IMR-90 (cell line): ENCODE measurements at regions not wholly inside any gene's neighbourhood (a gene's known extent, or its start where the extent isn't known, plus 50 kb on each side); places are given as distances from the start of the nearest gene placed in this dataset.

Experiments used
- ATAC-seq: fragments of 200-7000 bp; cut with Tn5 transposase; 2 replicates; pipeline ENCODE4 v1.9.1; 2020; ENCODE audit warnings: low read depth, mild to moderate bottlenecking, moderate library complexity
- BruUV-seq: library from RNA; stranded (reverse); fragments of 400-500 nt; replicated peaks from 2 replicates; lab custom pipeline; 2021; lab: Mats Ljungman, UMichigan
- CTCF ChIA-PET: fragments of 300-600 bp; formaldehyde crosslinking; extraction: SDS; loops from one replicate; lab custom pipeline; 2021; ENCODE audit warnings: antibody characterized with exemption; lab: Yijun Ruan, JAX
- POLR2A ChIA-PET: fragments of 300-600 bp; sonication (Branson Sonifier 250); formaldehyde crosslinking; loops from one replicate; lab custom pipeline; 2022; ENCODE audit warnings: antibody characterized with exemption; ENCODE audit not compliant: unreplicated experiment; lab: Charles Lee
- DNase-seq: peaks from one replicate; pipeline ENCODE4 v3.0.0; 2013
- H2AFZ ChIP-seq: replicated peaks from 2 replicates; pipeline ENCODE3; 2013; ENCODE audit warnings: low read length, mild to moderate bottlenecking; ENCODE audit not compliant: poor library complexity
- H2AK5ac ChIP-seq: 2 replicates; pipeline ENCODE4 v1.6.1; 2013; ENCODE audit warnings: low read depth, low read length, inconsistent platforms
- H2AK9ac ChIP-seq: replicated peaks from 2 replicates; pipeline ENCODE3; 2013; ENCODE audit warnings: mild to moderate bottlenecking, low read depth, low read length, moderate library complexity; ENCODE audit not compliant: poor library complexity
- H2BK120ac ChIP-seq: 2 replicates; pipeline ENCODE4 v1.6.1; 2013; ENCODE audit warnings: low read depth, low read length, inconsistent platforms
- H2BK15ac ChIP-seq: 3 replicates; pipeline ENCODE4 v1.6.1; 2013; ENCODE audit warnings: low read depth, low read length, inconsistent platforms
- H2BK20ac ChIP-seq: 2 replicates; pipeline ENCODE4 v1.6.1; 2013; ENCODE audit warnings: low read depth, mild to moderate bottlenecking, inconsistent platforms, low read length, moderate library complexity
- H2BK5ac ChIP-seq: 2 replicates; pipeline ENCODE4 v1.6.1; 2013; ENCODE audit warnings: mild to moderate bottlenecking, low read depth, low read length, inconsistent platforms; ENCODE audit not compliant: poor library complexity, severe bottlenecking
- H3K14ac ChIP-seq: replicated peaks from 2 replicates; pipeline ENCODE4 v1.6.1; 2013; ENCODE audit warnings: low read depth, low read length, inconsistent platforms
- H3K18ac ChIP-seq: 2 replicates; pipeline ENCODE4 v1.6.1; 2013; ENCODE audit warnings: low read depth, low read length, control low read depth
- H3K23ac ChIP-seq: 2 replicates; pipeline ENCODE4 v1.6.1; 2013; ENCODE audit warnings: low read depth, low read length, inconsistent platforms
- H3K27ac ChIP-seq: 2 replicates; pipeline ENCODE4 v1.5.1; 2013; ENCODE audit warnings: mild to moderate bottlenecking, control low read depth, low read length; ENCODE audit not compliant: insufficient read depth
- H3K27me3 ChIP-seq: 2 replicates; pipeline ENCODE4 v1.6.1; 2013; ENCODE audit warnings: low read length; ENCODE audit not compliant: control insufficient read depth, insufficient read depth
- H3K36me3 ChIP-seq: 2 replicates; pipeline ENCODE4 v1.6.1; 2013; ENCODE audit warnings: low read length, mixed read lengths; ENCODE audit not compliant: control insufficient read depth, insufficient read depth
- H3K4ac ChIP-seq: 2 replicates; pipeline ENCODE4 v1.6.1; 2013; ENCODE audit warnings: low read depth, low read length, inconsistent platforms
- H3K4me1 ChIP-seq: 2 replicates; pipeline ENCODE4 v1.6.1; 2013; ENCODE audit warnings: low read length, mixed read lengths; ENCODE audit not compliant: control insufficient read depth, insufficient read depth
- H3K4me2 ChIP-seq: 2 replicates; pipeline ENCODE4 v1.6.1; 2013; ENCODE audit warnings: low read depth, mild to moderate bottlenecking, control low read depth, low read length, moderate library complexity
- H3K4me3 ChIP-seq: 2 replicates; pipeline ENCODE4 v1.5.1; 2013; ENCODE audit warnings: low read depth, mild to moderate bottlenecking, control low read depth, low read length, moderate library complexity; ENCODE audit not compliant: insufficient read depth
- H3K56ac ChIP-seq: 2 replicates; pipeline ENCODE4 v1.6.1; 2013; ENCODE audit warnings: low read length, inconsistent platforms; ENCODE audit not compliant: insufficient read depth; ENCODE audit errors: extremely low read depth
- H3K79me1 ChIP-seq, 2 experiments: 2 replicates each; pipeline ENCODE4 v1.6.1; 2013; ENCODE audit warnings: low read length in 2 of 2, inconsistent platforms in 1 of 2, low read depth in 1 of 2
- H3K9ac ChIP-seq: 2 replicates; pipeline ENCODE4 v1.6.1; 2013; ENCODE audit warnings: low read depth, low read length, control low read depth
- H3K9me1 ChIP-seq: 2 replicates; pipeline ENCODE4 v1.6.1; 2013; ENCODE audit warnings: low read length, inconsistent platforms; ENCODE audit not compliant: insufficient read depth
- H3K9me3 ChIP-seq: 2 replicates; pipeline ENCODE4 v1.6.1; 2013; ENCODE audit warnings: low read length; ENCODE audit not compliant: control insufficient read depth, insufficient read depth
- H4K20me1 ChIP-seq: 2 replicates; pipeline ENCODE4 v1.6.1; 2013; ENCODE audit warnings: low read length, inconsistent platforms; ENCODE audit not compliant: insufficient read depth
- H4K5ac ChIP-seq: 2 replicates; pipeline ENCODE4 v1.6.1; 2013; ENCODE audit warnings: mild to moderate bottlenecking, low read depth, low read length, control low read depth
- H4K8ac ChIP-seq, 2 experiments: 2 replicates each; pipeline ENCODE4 v1.6.1; 2013; ENCODE audit warnings: low read depth in 2 of 2, low read length in 2 of 2, control low read depth in 1 of 2, inconsistent platforms in 1 of 2
- H4K91ac ChIP-seq: 2 replicates; pipeline ENCODE4 v1.6.1; 2013; ENCODE audit warnings: low read depth, low read length, inconsistent platforms; ENCODE audit not compliant: insufficient read depth
- RAD21 ChIP-seq: IDR thresholded peaks from 2 replicates; pipeline ENCODE4 v1.6.1; 2012; ENCODE audit warnings: low read length, improper control_type of control experiment
- RCOR1 ChIP-seq: IDR thresholded peaks from 2 replicates; pipeline ENCODE4 v1.6.1; 2012; ENCODE audit warnings: mild to moderate bottlenecking, low read length, improper control_type of control experiment; ENCODE audit not compliant: insufficient replicate concordance
- RFX5 ChIP-seq: IDR thresholded peaks from 2 replicates; pipeline ENCODE4 v1.8.0; 2012; ENCODE audit warnings: low read depth, mild to moderate bottlenecking, low read length, moderate library complexity
- SMC3 ChIP-seq: fragments of 150-350 bp; IDR thresholded peaks from 2 replicates; pipeline ENCODE4 v1.6.1; 2016; ENCODE audit warnings: low read depth, mild to moderate bottlenecking, antibody characterized with exemption, low read length, moderate library complexity
- WGBS, 2 experiments: methylation state at CpG; one replicate each; pipeline versions ENCODE4 v1.1.5 to v1.1.7; 2013; ENCODE audit warnings: missing lambda C conversion rate in 2 of 2; ENCODE audit not compliant: insufficient read length in 1 of 2; ENCODE audit errors: extremely low coverage in 2 of 2; 5-methylcytosine and 5-hydroxymethylcytosine counted together
- dilution Hi-C: fragments of 300-500 bp; cut with HindIII; formaldehyde crosslinking; loops from one replicate; pipeline ENCODE4 v1.14.3; 2018; ENCODE audit warnings: low sequenced_read_pairs; ENCODE audit not compliant: unreplicated experiment
- in situ Hi-C: fragments of 300-500 bp; cut with MboI; formaldehyde crosslinking; loops from 3 replicates; pipeline ENCODE4 v1.14.3; 2019; ENCODE audit warnings: low sequenced_read_pairs, inconsistent platforms, mixed read lengths
- intact Hi-C: fragments of 100-400 bp; cut with micrococcal nuclease; formaldehyde crosslinking; loops from 2 replicates; pipeline ENCODE4 v1.10.0; 2022
- TF ChIP-seq, protein P1 (sequence below): fragments of 150-350 bp; IDR thresholded peaks from 2 replicates; pipeline ENCODE4 v1.6.1; 2017; ENCODE audit warnings: mild to moderate bottlenecking, antibody characterized with exemption, low read length, low read depth
- TF ChIP-seq, protein P2 (sequence below): conservative IDR thresholded peaks from 2 replicates; pipeline ENCODE4 v1.5.1; 2012; ENCODE audit warnings: mild to moderate bottlenecking, low read depth, low read length, improper control_type of control experiment

DNA sequence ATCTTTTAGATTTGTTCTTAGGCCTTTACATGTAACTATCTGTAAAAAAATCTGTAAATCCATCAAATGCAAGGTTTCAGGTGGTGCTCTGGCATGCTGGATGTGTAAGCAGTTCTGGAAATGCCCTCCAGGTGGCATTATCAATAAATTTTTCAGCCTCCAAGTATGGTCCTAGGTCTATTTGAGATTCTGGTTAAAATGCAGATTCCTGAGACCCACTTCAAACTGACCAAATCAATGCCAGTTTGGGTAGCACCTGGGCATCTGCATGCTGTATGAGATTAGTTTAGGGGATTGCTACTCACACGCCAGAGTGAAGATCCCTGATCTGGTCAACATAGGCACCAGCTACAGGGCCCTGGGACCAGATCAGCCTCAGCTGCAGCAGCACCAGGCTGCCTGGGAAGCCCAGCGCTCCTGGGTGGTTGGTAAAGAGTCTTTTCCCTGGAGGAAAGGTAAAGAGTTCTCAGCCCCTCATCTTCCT is 507.3 kb upstream of the CITED2 start:
- peak; percentile 53 for DNase-seq
- Histone ChIP-seq H3K9me1 (peaks cover 3% of the 10 kb centered on the region), H3K56ac (peak overlapping the region; percentile 39; the same call in 1 of the 2 replicates), H3K36me3 (no peaks in the 10 kb centered on the region), H3K79me1 (no peaks in the 10 kb centered on the region), H2AK9ac (peak overlapping the region; percentile 76), H4K20me1 (no peaks in the 10 kb centered on the region), H3K14ac (peak overlapping the region; percentile 47), H3K9me3 (no peaks in the 10 kb centered on the region), H4K5ac (peak overlapping the region; percentile 78), H3K4ac (peak overlapping the region; percentile 87), H3K4me2 (peak overlapping the region; percentile 81), H4K8ac (peak overlapping the region in 1 of 2 experiments; percentile 83; a peak in 2 of 4 replicates), H3K23ac (no peak overlapping the region), H3K9ac (peak overlapping the region; percentile 28; the same call in 1 of the 2 replicates), H2BK5ac (peak overlapping the region; percentile 88), H2BK15ac (peak overlapping the region; percentile 75; the same call in 2 of the 3 replicates), H2BK120ac (peak overlapping the region; percentile 90), H2BK20ac (peak overlapping the region; percentile 87), H3K27ac (peak overlapping the region; percentile 60), H4K91ac (peak overlapping the region; percentile 90), H2AFZ (peak overlapping the region; percentile 84), H3K4me3 (peak overlapping the region; percentile 31; the same call in 1 of the 2 replicates), H3K18ac (peak overlapping the region; percentile 85), H3K27me3 (no peaks in the 10 kb centered on the region), H2AK5ac (peak overlapping the region; percentile 59), H3K4me1 (peaks cover 13% of the 10 kb centered on the region)
- in situ Hi-C loops (no loop called here), dilution Hi-C loops (no loop called here), intact Hi-C loops (loop anchor here (2.0 to 10.0 kb wide), 3 partner anchors 93 to 513 kb away; no protein-coding TSS in a partner anchor)
- WGBS, 2 experiments: 80% methylated on average over 1 of the region's 2 CpGs; no CpG with 5 or more reads in 1 of the 2 experiments
- CTCF ChIA-PET: interaction anchor here (0.8 to 1.0 kb wide), 5 partner anchors 10 to 490 kb away, joined by 3 to 7 read pairs (median 3); no protein-coding TSS in a partner anchor
- POLR2A ChIA-PET: no interaction called here
- TF ChIP-seq RFX5 (no peak), RAD21 (peak; percentile 54), SMC3 (peak; percentile 36; the same call in 1 of the 2 replicates), RCOR1 (no peak)
- TF ChIP-seq, protein P1, sequence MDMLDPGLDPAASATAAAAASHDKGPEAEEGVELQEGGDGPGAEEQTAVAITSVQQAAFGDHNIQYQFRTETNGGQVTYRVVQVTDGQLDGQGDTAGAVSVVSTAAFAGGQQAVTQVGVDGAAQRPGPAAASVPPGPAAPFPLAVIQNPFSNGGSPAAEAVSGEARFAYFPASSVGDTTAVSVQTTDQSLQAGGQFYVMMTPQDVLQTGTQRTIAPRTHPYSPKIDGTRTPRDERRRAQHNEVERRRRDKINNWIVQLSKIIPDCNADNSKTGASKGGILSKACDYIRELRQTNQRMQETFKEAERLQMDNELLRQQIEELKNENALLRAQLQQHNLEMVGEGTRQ: no peak
- TF ChIP-seq, protein P2, sequence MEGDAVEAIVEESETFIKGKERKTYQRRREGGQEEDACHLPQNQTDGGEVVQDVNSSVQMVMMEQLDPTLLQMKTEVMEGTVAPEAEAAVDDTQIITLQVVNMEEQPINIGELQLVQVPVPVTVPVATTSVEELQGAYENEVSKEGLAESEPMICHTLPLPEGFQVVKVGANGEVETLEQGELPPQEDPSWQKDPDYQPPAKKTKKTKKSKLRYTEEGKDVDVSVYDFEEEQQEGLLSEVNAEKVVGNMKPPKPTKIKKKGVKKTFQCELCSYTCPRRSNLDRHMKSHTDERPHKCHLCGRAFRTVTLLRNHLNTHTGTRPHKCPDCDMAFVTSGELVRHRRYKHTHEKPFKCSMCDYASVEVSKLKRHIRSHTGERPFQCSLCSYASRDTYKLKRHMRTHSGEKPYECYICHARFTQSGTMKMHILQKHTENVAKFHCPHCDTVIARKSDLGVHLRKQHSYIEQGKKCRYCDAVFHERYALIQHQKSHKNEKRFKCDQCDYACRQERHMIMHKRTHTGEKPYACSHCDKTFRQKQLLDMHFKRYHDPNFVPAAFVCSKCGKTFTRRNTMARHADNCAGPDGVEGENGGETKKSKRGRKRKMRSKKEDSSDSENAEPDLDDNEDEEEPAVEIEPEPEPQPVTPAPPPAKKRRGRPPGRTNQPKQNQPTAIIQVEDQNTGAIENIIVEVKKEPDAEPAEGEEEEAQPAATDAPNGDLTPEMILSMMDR: peak; percentile 43
- ATAC-seq: peak; percentile 76
- BruUV-seq: no TSS peak
